HepG2 (cell line): ENCODE measurements at regions not wholly inside any gene's neighbourhood (a gene's known extent, or its start where the extent isn't known, plus 50 kb on each side); places are given as distances from the start of the nearest gene placed in this dataset.

Experiments used
- ATAC-seq: fragments of 200-7000 bp; cut with Tn5 transposase; 3 replicates; pipeline ENCODE4 v1.9.1; 2020; ENCODE audit warnings: mild to moderate bottlenecking, moderate library complexity
- BruUV-seq: library from RNA; stranded (reverse); fragments of 400-500 nt; replicated peaks from 2 replicates; lab custom pipeline; 2021; lab: Mats Ljungman, UMichigan
- CTCF ChIA-PET: fragments of 300-600 bp; formaldehyde crosslinking; extraction: SDS; loops from one replicate; lab custom pipeline; 2021; ENCODE audit warnings: low total read pairs, inconsistent platforms, low intra/inter-chr PET ratio; lab: Yijun Ruan, JAX
- POLR2A ChIA-PET: fragments of 350-600 bp; sonication (Branson Sonifier 250); formaldehyde crosslinking; loops from one replicate; lab custom pipeline; 2020; ENCODE audit warnings: antibody characterized with exemption, inconsistent platforms; lab: Yijun Ruan, JAX
- DNase-seq: peaks from one replicate; pipeline ENCODE4 v3.0.0-alpha.2; 2015; ENCODE audit warnings: low spot score
- FAIRE-seq: peaks from 3 replicates; lab custom pipeline; 2011; peaks lifted over from hg19 to GRCh38; lab: Jason Lieb, UNC
- H2AFZ ChIP-seq: one replicate; pipeline ENCODE4 v1.6.1; 2011; ENCODE audit warnings: low read length, inconsistent platforms
- H3K27ac ChIP-seq: fragments of 300-600 bp; 3 replicates; pipeline ENCODE4 v1.8.0; 2011; ENCODE audit warnings: mixed run types, mild to moderate bottlenecking, mixed read lengths, low read length, inconsistent platforms; ENCODE audit not compliant: insufficient read depth; ENCODE audit errors: extremely low read length
- H3K27me3 ChIP-seq, 2 experiments: fragments of 200-600 bp in 1 of 2; 2 replicates in 1 of 2; 3 replicates in 1 of 2; pipeline versions ENCODE4 v1.6.0 to v1.8.0; 2011; ENCODE audit warnings: low read length in 2 of 2, mild to moderate bottlenecking in 2 of 2, moderate library complexity in 2 of 2, inconsistent platforms in 1 of 2; ENCODE audit not compliant: insufficient read depth in 2 of 2, control insufficient read depth in 1 of 2
- H3K36me3 ChIP-seq, 2 experiments: fragments of 200-600 bp in 1 of 2; replicated peaks in 1 of 2; 2 replicates in 1 of 2; 3 replicates in 1 of 2; pipeline versions ENCODE4 v1.5.1 to v1.8.0; 2011; ENCODE audit warnings: low read length in 2 of 2, inconsistent platforms in 1 of 2; ENCODE audit not compliant: insufficient read depth in 2 of 2, control insufficient read depth in 1 of 2
- H3K4me1 ChIP-seq: 2 replicates; pipeline ENCODE4 v1.5.1; 2012; ENCODE audit warnings: low read length, inconsistent platforms; ENCODE audit not compliant: insufficient read depth
- H3K4me2 ChIP-seq: 2 replicates; pipeline ENCODE4 v1.6.0; 2011; ENCODE audit warnings: low read depth, low read length, inconsistent platforms
- H3K4me3 ChIP-seq, 3 experiments: fragments of 200-600 bp in 1 of 3; sonication (generic), shearing (Covaris generic) in 1 of 3; replicated peaks in 1 of 3; 2 replicates each; pipeline ENCODE4 v1.5.1; 2011 to 2016; ENCODE audit warnings: low read length in 3 of 3, inconsistent platforms in 2 of 3, low read depth in 2 of 3, mild to moderate bottlenecking in 2 of 3, control low read depth in 1 of 3, mixed read lengths in 1 of 3; ENCODE audit not compliant: insufficient read depth in 1 of 3
- H3K79me2 ChIP-seq: one replicate; pipeline ENCODE4 v1.6.1; 2011; ENCODE audit warnings: low read length, inconsistent platforms; ENCODE audit not compliant: insufficient read depth
- H3K9ac ChIP-seq: 2 replicates; pipeline ENCODE4 v1.6.0; 2011; ENCODE audit warnings: mild to moderate bottlenecking, low read depth, low read length, inconsistent platforms; ENCODE audit not compliant: insufficient read depth
- H3K9me3 ChIP-seq: 2 replicates; pipeline ENCODE4 v1.5.1; 2012; ENCODE audit warnings: mild to moderate bottlenecking, low read length
- H4K20me1 ChIP-seq: 2 replicates; pipeline ENCODE4 v1.6.0; 2011; ENCODE audit warnings: inconsistent platforms, mild to moderate bottlenecking, low read length, moderate library complexity; ENCODE audit not compliant: insufficient read depth
- CENPT ChIP-seq: sonication (generic); formaldehyde crosslinking; IDR thresholded peaks from 2 replicates; pipeline ENCODE4 v1.8.0; 2022; ENCODE audit warnings: low read depth, mild to moderate bottlenecking, moderate library complexity, missing genetic modification reagents
- GABPB1 ChIP-seq: IDR thresholded peaks from 2 replicates; pipeline ENCODE4 v1.6.1; 2016; ENCODE audit warnings: mild to moderate bottlenecking, missing genetic modification reagents, moderate library complexity, missing compliant biosample characterization
- GTF3A ChIP-seq: sonication (generic); formaldehyde crosslinking; conservative IDR thresholded peaks from 2 replicates; pipeline ENCODE4 v1.4.0; 2020; ENCODE audit warnings: mild to moderate bottlenecking, missing genetic modification reagents
- MAFG ChIP-seq: sonication (generic); formaldehyde crosslinking; IDR thresholded peaks from 2 replicates; pipeline ENCODE4 v1.5.1; 2020; ENCODE audit warnings: mild to moderate bottlenecking, missing genetic modification reagents
- MTF2 ChIP-seq: sonication (generic); formaldehyde crosslinking; IDR thresholded peaks from 2 replicates; pipeline ENCODE4 v1.5.0; 2020; ENCODE audit warnings: missing genetic modification reagents, borderline replicate concordance
- RCOR2 ChIP-seq: IDR thresholded peaks from 2 replicates; pipeline ENCODE4 v1.6.1; 2016; ENCODE audit warnings: missing biosample characterization, missing genetic modification reagents
- REXO4 ChIP-seq: sonication (generic); formaldehyde crosslinking; IDR thresholded peaks from 2 replicates; pipeline ENCODE4 v1.8.0; 2022; ENCODE audit warnings: missing genetic modification reagents, mild to moderate bottlenecking, borderline replicate concordance
- ZFP36L2 ChIP-seq: sonication (generic); formaldehyde crosslinking; IDR thresholded peaks from 2 replicates; pipeline ENCODE4 v1.4.0; 2020; ENCODE audit warnings: missing genetic modification reagents
- ZNF703 ChIP-seq: sonication (generic); formaldehyde crosslinking; IDR thresholded peaks from 2 replicates; pipeline ENCODE4 v1.5.1; 2020; ENCODE audit warnings: missing genetic modification reagents, mild to moderate bottlenecking, moderate library complexity, borderline replicate concordance
- ZNF766 ChIP-seq: sonication (generic); formaldehyde crosslinking; IDR thresholded peaks from 2 replicates; pipeline ENCODE4 v1.5.0; 2020; ENCODE audit warnings: missing genetic modification reagents, borderline replicate concordance
- ZNF777 ChIP-seq: sonication (generic); formaldehyde crosslinking; IDR thresholded peaks from 2 replicates; pipeline ENCODE4 v1.4.0; 2020; ENCODE audit warnings: missing genetic modification reagents
- WGBS: methylation state at CpG from one replicate; pipeline ENCODE4 v1.1.6; 2017; ENCODE audit warnings: low lambda C conversion rate; 5-methylcytosine and 5-hydroxymethylcytosine counted together
- in situ Hi-C: cut with HindIII; loops from 2 replicates; pipeline ENCODE4 v1.10.0; 2017; ENCODE audit warnings: low pct_unique_long_range_greater_than_20kb; ENCODE audit not compliant: extremely low pct_ligation_motif_present
- intact Hi-C: fragments of 100-400 bp; cut with micrococcal nuclease; formaldehyde crosslinking; loops from one replicate; pipeline ENCODE4 v1.10.0; 2022; ENCODE audit not compliant: unreplicated experiment
- TF ChIP-seq, protein P1 (sequence below): sonication (generic); formaldehyde crosslinking; IDR thresholded peaks from 2 replicates; pipeline ENCODE4 v1.5.0; 2020; ENCODE audit warnings: mild to moderate bottlenecking, missing genetic modification reagents
- TF ChIP-seq, protein P2 (sequence below): sonication (generic); formaldehyde crosslinking; IDR thresholded peaks from 2 replicates; pipeline ENCODE4 v1.4.0; 2020; ENCODE audit warnings: mild to moderate bottlenecking, missing genetic modification reagents, borderline replicate concordance

DNA sequence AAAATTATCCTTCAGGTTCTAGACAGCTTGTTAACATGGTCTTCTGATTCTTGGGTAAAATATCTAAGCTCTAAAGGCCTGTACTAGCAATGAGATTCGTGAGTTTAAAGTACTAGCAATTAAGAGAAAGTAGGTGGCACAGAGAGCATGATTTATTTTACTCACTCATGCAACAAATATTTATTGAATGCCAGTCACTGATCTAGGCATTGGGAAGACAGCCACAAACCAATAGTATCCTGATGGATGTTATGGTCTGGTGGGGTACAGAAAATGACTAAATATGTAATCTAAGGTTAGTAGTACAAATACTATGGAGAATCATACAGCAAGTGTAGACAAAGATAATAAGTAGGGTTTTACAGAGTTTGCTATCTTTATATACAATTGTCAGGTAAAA is 751.3 kb downstream of the ZNF385D start (continued):
- TF ChIP-seq, protein P1, sequence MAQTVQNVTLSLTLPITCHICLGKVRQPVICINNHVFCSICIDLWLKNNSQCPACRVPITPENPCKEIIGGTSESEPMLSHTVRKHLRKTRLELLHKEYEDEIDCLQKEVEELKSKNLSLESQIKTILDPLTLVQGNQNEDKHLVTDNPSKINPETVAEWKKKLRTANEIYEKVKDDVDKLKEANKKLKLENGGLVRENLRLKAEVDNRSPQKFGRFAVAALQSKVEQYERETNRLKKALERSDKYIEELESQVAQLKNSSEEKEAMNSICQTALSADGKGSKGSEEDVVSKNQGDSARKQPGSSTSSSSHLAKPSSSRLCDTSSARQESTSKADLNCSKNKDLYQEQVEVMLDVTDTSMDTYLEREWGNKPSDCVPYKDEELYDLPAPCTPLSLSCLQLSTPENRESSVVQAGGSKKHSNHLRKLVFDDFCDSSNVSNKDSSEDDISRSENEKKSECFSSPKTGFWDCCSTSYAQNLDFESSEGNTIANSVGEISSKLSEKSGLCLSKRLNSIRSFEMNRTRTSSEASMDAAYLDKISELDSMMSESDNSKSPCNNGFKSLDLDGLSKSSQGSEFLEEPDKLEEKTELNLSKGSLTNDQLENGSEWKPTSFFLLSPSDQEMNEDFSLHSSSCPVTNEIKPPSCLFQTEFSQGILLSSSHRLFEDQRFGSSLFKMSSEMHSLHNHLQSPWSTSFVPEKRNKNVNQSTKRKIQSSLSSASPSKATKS (CRISPR knock-in tag), result no peak
- TF ChIP-seq ZNF777 (CRISPR knock-in tag) (no peak), GTF3A (CRISPR knock-in tag) (no peak), REXO4 (no peak), ZNF766 (CRISPR knock-in tag) (no peak), ZFP36L2 (CRISPR knock-in tag) (no peak), MTF2 (CRISPR knock-in tag) (no peak), CENPT (no peak), ZNF703 (CRISPR knock-in tag) (no peak)

DNA sequence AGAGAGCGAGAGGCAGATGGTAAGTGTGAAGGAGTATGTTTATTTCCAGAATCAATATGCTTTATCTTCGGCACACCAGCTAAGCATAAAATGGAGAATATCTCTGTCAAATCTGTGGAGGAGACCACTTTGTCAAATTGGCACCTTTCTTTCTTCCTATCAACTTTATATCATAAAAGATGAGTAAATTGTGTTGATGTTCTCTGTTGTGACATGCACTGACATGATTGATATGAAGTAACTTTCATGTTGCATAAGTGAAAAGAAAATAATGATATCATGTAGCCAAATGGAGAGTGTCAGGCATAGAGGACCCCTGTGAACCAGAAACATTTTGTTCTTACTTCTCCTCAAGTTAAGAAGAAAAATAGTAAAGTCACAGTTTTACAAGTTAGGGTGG is 753.8 kb downstream of the ZNF385D start:
- intact Hi-C loops (no loop called here), in situ Hi-C loops (no loop called here)
- no peak for ATAC-seq
- Histone ChIP-seq H3K36me3 (no peaks in the 10 kb centered on the region), H2AFZ (no peak overlapping the region), H3K27me3 (no peaks in the 10 kb centered on the region), H3K27ac (no peak overlapping the region), H3K4me1 (no peaks in the 10 kb centered on the region), H3K4me3 (no peak overlapping the region)
- POLR2A ChIA-PET, result no interaction called here
- WGBS, result 3% methylated on average over 2 of the region's 2 CpGs
- TF ChIP-seq MAFG (CRISPR knock-in tag) (no peak), GABPB1 (no peak), RCOR2 (CRISPR knock-in tag) (no peak)
- TF ChIP-seq, protein P2, sequence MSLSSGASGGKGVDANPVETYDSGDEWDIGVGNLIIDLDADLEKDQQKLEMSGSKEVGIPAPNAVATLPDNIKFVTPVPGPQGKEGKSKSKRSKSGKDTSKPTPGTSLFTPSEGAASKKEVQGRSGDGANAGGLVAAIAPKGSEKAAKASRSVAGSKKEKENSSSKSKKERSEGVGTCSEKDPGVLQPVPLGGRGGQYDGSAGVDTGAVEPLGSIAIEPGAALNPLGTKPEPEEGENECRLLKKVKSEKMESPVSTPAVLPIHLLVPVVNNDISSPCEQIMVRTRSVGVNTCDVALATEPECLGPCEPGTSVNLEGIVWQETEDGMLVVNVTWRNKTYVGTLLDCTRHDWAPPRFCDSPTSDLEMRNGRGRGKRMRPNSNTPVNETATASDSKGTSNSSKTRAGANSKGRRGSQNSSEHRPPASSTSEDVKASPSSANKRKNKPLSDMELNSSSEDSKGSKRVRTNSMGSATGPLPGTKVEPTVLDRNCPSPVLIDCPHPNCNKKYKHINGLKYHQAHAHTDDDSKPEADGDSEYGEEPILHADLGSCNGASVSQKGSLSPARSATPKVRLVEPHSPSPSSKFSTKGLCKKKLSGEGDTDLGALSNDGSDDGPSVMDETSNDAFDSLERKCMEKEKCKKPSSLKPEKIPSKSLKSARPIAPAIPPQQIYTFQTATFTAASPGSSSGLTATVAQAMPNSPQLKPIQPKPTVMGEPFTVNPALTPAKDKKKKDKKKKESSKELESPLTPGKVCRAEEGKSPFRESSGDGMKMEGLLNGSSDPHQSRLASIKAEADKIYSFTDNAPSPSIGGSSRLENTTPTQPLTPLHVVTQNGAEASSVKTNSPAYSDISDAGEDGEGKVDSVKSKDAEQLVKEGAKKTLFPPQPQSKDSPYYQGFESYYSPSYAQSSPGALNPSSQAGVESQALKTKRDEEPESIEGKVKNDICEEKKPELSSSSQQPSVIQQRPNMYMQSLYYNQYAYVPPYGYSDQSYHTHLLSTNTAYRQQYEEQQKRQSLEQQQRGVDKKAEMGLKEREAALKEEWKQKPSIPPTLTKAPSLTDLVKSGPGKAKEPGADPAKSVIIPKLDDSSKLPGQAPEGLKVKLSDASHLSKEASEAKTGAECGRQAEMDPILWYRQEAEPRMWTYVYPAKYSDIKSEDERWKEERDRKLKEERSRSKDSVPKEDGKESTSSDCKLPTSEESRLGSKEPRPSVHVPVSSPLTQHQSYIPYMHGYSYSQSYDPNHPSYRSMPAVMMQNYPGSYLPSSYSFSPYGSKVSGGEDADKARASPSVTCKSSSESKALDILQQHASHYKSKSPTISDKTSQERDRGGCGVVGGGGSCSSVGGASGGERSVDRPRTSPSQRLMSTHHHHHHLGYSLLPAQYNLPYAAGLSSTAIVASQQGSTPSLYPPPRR (CRISPR knock-in tag), result no peak
- TF ChIP-seq, all 625 proteins: peak for 0
- BruUV-seq, result no TSS peak
- Histone ChIP-seq H3K79me2 (no peaks in the 10 kb centered on the region), H3K9me3 (peaks cover 60% of the 10 kb centered on the region), H3K9ac (no peak overlapping the region), H3K4me2 (no peak overlapping the region), H4K20me1 (no peaks in the 10 kb centered on the region)
- DNase-seq, result no peak
- no peak for FAIRE-seq
- CTCF ChIA-PET, result no interaction called here
